GM21619 (cell line): ENCODE measurements at regions not wholly inside any gene's neighbourhood (a gene's known extent, or its start where the extent isn't known, plus 50 kb on each side); places are given as distances from the start of the nearest gene placed in this dataset.
A peak's percentile ranks its signal among the peaks of the same experiment; 100 is the strongest.

Experiments
- ATAC-seq: cut with Tn5 transposase; IDR thresholded peaks from one replicate; pipeline ENCODE4 v1.9.1; 2021; ENCODE audit not compliant: unreplicated experiment

- no peak for ATAC-seq
Measured at GRCh38 chr2:106572541-106573450, 85.6 kb downstream of the CD8B2 start.

- ATAC-seq: no peak
Measured at GRCh38 chr2:106573773-106574172, 86.6 kb downstream of the CD8B2 start.

- no peak for ATAC-seq
Measured at GRCh38 chr2:106575955-106576354, 88.8 kb downstream of the CD8B2 start.

- ATAC-seq: no peak
Measured at GRCh38 chr2:106577255-106577651, 90.1 kb downstream of the CD8B2 start.

- ATAC-seq: no peak
Measured at GRCh38 chr2:106579750-106580197, 92.6 kb downstream of the CD8B2 start.

GRCh38 chr2:106580241-106580640, 93.1 kb downstream of the CD8B2 start:
- ATAC-seq: no peak

- ATAC-seq: no peak
Measured at GRCh38 chr2:106581328-106581727, 94.2 kb downstream of the CD8B2 start.

GRCh38 chr2:106581755-106582147, 94.6 kb downstream of the CD8B2 start:
- ATAC-seq: no peak

- peak; percentile 77 for ATAC-seq
Measured at GRCh38 chr2:106582148-106583143, 95.3 kb downstream of the CD8B2 start.

GRCh38 chr2:106584304-106584954, 97.3 kb downstream of the CD8B2 start:
- no peak for ATAC-seq

GRCh38 chr2:106596844-106597243, 109.7 kb downstream of the CD8B2 start:
- ATAC-seq: no peak

GRCh38 chr2:106599540-106599939, 112.4 kb downstream of the CD8B2 start:
- no peak for ATAC-seq

GRCh38 chr2:106602042-106602441, 114.9 kb downstream of the CD8B2 start:
- no peak for ATAC-seq

GRCh38 chr2:106606652-106607051, 119.5 kb downstream of the CD8B2 start:
- ATAC-seq: no peak

GRCh38 chr2:106607371-106607770, 120.2 kb downstream of the CD8B2 start:
- ATAC-seq: no peak

- no peak for ATAC-seq
Measured at GRCh38 chr2:106609780-106610179, 122.6 kb downstream of the CD8B2 start.

GRCh38 chr2:106614511-106615291, 127.5 kb downstream of the CD8B2 start:
- ATAC-seq: no peak

GRCh38 chr2:106618614-106619013, 131.4 kb downstream of the CD8B2 start:
- no peak for ATAC-seq

- no peak for ATAC-seq
Measured at GRCh38 chr2:106623456-106623855, 136.3 kb downstream of the CD8B2 start.

- ATAC-seq: no peak
Measured at GRCh38 chr2:106624787-106625380, 137.7 kb downstream of the CD8B2 start.
